ENCODE measurements at regions not wholly inside any gene's neighbourhood (a gene's known extent, or its start where the extent isn't known, plus 50 kb on each side); places are given as distances from the start of the nearest gene placed in this dataset.

DNA sequence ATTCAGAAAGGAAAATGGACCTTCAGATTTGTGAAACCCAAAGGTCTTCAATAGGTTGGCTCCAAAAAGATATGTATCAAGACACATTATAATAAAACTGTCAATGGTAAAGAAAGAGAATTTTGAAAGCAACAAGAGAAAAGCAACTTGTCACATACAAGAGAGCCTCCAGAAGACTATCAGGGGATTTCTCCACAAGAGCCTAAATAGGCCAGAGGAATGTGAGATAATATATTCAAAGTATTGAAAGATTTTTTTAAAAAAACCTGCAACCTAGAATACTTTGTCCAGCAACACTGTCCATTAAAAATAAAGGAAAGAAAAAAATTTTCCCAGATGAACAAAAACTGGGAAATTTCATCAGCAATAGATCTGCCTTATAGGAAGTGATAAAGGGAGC lies 869.6 kb upstream of the ADGRL2 start:
- DNase-seq, result no peak

DNA sequence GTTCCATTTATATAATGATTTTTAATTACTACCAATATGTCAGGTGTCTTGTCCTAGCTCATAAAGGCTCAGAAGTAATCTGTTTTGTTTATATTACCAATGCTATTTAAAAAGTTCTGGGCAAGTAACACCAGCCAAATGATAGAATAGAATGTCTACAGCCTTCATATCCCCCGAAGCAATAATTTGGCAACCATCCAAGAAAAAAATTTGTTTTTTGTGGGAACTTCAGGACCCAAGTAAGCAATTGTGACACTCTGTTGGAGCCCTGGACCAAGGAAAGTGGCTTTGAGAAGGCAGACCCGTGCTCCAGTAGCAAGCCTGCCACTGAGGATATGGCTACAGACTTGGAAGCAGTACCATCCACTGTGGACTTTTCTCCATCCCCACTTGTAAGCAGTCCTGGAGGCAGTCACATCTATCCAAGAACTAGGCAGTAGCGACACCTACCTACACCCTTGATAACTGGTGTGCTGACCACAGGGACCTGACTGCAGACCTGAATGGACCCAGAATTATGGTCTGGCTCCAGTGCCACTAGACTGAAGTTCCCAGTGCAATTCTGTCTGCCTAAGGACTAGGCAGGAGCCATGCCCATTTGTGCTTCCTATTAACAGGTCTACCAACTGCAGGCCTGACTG lies 870.7 kb upstream of the ADGRL2 start:
- no peak for DNase-seq

DNA sequence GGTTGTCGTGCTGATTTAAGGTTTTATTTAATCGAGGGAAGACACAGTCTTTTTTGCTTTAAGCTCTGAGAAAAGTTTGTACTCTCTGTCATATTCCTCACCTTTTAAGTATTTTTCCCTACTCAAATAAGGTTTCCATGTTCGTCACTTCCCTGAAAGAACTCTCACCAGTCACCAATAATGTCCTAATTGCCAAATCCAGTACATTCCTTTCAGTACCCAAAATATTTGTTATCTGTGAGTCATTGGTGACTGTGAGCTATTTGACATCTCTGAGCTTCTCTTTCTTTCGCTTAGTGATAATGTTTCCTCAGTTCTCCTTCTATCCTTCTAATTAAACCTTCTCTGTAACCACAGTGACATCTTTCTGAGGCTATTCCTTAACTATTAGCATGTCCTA lies 874.2 kb upstream of the ADGRL2 start:
- DNase-seq, result no peak

DNA sequence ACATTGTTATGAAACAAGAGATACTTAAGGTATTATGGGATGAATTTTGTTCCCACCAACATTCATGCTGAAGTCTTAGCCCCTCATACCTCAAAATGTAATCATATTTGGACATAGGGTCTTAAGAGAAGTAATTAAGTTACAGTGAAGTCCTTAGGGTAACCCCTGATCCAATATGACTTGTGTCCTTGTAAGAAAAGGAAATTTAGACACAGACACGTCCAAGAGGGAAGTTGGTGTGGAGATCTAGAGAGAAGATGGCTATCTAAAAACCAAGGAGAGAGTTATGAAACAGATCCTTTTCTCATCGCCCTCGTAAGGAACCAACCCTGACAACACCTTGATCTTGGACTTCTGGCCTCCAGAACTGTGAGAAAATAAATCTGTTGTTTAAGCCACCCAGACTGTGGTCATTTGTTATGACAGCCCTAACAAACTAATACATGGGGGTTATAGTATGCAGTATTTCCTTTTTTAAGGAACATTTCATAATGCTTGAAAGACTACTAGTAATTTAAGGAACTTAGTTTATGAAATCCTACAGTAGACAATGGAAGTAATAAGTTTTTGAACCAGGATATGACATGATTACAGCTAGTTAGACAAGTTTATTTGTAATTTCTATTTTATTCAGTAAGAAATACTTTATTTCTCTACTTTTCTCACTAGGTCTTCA lies 875.5 kb upstream of the ADGRL2 start:
- DNase-seq, result no peak

DNA sequence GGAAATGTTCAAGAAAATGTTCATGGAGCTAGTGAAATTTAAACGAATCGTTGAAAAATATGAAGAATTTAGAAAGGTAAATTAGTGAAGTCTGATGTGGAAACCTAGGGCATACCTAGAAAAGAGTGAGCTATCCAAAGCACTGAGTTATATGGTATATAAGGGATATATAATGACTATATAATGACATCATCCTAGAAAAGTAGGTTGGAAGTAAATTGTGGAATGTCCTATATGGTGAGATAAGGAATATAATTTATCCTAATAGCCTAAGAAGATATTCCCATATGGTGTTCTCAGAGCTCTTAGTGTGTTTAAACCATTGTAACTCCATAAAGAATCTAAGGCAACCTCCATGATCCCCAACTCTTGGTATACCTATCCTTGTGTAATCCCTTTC lies 876.4 kb upstream of the ADGRL2 start:
- no peak for DNase-seq

DNA sequence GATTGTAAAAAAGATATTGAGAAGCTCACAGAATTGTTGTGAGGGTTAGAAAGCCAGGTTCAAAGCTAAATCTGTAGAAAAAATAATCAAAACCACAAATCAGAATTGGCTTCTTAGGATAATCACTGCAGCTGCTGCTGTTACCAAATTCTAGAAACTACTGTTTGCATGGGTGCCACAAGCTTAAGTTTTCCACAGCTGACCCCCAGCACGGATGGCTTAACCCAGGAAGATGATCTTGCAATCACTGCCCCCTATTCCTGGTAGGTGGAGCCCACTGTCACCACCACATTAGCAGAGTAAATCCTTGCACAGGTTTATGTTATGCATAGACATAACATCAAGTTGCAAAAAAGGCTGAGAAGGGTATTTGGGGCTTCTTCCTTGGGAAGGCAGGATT lies 877.8 kb upstream of the ADGRL2 start:
- no peak for DNase-seq

DNA sequence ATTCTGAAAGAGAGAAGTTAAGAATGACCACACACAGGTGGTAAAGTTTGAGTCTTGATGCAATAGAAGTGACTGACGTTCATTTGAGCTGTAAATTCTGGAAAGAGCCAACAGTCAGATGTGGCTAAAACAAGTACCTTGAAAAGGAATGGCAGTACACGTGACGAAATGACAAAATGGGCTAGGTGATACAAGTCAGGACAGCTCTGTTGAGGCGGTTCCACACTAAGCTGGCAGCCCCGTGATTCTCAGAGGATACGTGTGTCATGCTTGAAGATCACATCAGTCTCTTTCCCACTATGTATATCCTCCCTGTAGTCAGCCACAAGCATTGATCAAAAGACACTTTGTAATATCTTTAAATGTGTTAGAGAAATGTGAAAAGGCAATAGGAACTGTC lies 881.3 kb upstream of the ADGRL2 start:
- DNase-seq, result no peak

DNA sequence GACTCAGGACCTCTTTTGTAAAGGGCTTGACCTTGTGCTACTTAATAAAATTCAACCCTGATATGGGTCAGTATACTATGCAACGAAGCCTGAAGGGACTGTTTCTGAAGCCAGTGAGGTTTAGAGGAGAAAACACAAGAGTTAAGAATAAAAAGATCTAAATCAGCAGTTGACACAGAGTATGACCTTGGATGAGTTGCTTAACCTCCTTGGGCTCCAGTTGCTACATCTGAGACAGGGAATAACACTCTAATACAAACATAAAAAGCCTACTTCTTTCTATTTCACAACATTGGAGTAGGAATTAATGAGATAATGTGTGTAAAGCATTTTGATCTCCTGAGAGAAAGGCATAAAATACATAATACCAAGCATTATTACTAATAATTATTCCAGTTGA lies 882.4 kb upstream of the ADGRL2 start:
- no peak for DNase-seq

DNA sequence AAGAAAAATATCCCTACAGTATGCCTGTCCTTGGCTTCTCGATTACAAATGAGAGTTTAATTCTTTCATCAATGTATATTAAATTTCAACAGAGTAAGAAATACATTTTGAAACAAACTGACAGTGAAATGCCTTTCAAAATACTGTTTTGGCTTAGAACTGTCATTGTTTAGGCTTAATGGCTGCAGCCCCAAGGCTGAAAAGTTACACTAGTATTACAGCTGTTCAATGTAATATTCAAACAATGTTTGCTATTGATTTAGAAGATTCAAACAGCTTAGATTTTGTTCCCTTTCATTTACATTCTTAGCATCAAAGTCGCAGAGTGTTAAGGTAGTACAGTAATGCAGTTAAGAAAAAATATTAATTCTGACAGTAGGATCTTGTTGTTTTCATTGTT lies 882.9 kb upstream of the ADGRL2 start:
- no peak for DNase-seq

DNA sequence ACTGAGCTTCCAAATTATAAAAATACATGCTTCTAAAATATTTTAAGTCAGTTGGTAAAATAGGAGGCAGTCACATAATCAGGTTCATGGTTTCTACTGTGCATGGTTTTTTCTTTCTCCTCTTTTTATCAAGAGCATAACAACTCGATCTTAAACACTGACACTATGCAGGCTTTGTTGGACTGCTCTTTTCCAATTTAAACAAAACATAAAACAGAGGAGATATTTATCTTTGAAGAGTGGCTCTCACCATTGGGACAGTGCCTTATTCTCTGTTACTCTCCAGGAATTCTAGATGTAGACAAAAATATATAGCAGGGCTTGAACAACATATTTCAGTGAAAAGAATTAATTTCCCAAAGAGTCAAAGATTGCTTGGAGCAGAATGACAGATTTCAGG lies 883.5 kb upstream of the ADGRL2 start:
- DNase-seq, result no peak

DNA sequence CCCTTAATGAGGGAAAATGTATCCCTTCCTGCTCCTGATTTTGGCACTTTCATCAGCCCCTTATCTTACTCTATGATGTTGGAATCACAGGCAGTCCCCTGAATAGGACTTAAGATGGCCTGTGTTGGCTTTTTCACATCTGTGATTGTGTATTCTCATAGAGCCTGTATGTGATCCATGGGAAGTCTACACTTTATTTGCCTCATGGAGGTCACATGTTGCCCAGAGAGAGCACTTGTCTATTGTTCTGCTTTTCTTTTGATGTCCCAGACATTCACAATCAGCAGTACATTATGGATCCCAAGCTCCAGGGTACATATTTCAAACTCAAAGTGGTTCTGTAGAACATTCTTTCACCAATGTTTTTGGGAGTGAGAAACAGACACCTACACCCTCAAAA lies 885.2 kb upstream of the ADGRL2 start:
- DNase-seq, result no peak

DNA sequence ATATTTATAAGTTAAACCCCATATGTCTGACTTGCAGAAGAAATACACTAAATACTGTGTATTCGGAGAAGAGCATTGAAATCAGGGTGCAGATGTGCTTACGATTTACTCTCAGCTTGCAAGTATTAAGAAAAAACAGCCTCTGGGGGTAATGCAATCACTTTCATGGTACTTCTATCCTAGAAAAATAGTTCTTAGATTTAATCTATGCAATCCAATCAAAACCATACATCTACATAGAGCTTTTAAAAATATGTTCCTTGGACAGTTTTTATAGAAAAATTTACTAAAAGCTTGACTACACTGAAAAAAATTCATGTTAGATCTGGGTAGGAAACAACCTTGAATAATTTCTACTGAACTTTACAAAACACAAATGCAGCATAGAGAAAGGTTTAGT lies 890.3 kb upstream of the ADGRL2 start:
- no peak for DNase-seq

DNA sequence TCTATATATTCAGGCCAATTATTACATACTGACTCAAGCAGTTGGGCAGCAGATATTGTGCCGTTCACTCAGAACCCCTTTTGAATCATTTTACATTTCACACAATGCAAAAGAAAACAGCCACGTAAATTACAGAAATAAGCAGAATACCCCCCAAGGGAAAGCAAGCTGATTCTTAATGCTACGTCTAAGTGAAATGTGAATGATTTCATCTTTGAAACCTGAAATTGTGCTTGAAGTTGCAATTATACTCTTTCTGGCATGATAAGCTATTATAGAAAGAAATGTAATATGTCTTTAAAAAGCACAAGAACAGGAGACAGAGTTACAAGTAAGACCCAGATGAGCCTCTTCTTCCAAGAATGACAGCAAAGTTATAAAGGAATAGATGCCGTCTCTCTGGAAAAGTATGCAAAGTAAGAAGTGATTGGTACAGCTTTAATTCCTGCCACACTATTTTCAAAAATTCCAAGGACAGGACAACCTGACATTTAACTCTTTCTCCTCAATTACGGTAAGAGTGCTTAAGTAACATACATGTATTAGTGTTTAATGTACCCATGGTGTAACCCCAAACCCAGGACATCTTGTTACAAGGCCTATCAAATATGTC lies 891.5 kb upstream of the ADGRL2 start:
- no peak for DNase-seq

DNA sequence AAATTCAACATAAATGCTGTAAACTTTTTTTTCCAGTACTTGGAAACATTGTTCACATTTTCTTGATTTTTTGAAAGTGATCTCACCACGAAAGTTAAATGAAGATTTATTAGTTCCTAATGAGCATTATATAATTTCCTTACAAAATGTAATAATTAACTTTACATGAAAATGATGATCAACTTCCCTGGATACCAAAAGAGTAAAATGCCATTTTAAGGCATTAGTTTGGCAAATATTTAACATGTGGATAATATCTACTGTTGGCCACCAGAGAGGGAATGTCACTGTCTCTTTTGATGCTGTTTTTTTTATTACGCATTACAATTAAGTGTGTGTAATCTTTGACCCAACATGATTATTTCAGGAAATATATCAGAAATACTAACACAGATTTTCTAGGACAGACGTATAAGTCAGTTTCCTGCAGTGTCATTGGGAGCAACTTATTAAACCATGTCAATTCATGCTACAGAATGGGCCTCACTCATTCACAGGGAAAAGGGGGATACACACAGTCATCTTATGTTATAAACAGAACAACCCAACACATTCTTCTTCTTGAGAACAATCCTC lies 903.9 kb upstream of the ADGRL2 start:
- DNase-seq, result no peak

DNA sequence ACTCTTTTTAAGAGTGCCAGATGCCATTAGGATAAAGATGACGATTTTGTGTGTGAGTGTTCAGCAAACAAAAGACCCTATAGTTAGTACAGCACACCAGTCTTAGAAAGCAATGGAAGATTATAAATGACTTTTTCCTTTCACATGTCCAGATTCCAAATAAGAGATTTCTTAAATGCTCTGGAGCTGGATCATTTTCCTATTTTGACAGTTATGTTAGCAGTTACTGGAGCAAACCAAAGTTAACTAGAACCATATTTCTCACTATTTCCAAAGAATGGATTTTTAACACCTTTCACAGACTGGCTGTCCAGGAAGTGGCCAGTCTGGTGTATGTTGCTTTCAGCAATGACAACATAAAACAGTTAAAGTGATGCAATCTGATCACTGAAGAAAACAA lies 905.8 kb upstream of the ADGRL2 start:
- DNase-seq, result no peak

DNA sequence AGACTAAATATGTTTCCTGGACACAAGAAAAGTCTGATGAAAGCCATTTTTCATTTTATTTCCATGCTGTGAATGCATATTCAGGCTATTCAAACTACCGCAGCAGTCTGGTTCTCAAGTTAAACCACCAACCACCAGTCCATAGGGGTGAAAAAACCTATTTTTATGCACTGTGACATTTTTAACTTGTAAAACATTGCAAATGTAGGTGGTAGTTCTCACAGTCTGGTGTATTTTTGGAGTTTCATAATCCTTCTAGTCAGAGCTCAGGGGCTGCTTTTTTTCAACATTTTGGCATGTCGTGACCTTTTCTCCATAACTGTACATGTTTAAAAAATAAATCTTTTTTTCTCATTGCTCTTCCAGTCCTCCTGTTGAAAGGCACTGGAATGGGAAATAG lies 907.6 kb upstream of the ADGRL2 start:
- no peak for DNase-seq

DNA sequence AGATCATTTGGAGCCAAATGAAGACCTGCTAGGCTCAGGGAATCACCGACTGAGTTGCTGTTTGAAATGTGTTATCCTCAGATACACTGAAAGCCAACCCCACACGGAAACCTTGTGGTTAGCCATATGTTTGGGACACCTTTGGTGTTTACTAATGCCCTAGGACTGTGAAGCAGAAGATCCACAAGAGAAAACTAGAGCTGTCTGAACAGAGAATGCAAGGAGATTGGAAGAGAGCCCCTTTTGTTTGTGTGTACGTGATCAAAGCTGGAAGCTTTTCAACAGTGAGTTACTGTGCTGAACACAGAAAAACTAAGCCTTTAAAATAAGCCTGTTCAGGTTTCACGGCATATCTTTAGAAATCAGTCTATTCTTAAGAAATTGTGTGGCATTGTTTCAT lies 908.2 kb upstream of the ADGRL2 start:
- no peak for DNase-seq

DNA sequence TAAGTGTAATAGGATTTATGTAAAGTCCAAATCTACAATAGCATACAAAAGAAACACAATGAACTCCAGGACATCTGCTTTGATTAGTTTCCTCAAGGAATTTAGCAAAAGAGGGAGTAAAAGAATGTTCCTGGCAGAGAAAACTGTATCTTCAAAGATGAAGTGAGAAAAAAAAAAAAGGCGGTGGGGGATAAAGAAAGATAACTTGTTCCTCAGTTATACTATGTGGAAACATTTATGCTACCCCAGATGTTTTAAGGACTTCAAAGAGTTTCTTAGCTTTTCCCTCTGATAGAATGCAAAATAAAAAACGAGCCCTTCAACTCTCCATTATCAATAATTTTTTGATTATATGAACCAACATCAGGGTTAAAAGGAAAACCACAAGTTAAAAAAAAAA lies 908.9 kb upstream of the ADGRL2 start:
- no peak for DNase-seq

DNA sequence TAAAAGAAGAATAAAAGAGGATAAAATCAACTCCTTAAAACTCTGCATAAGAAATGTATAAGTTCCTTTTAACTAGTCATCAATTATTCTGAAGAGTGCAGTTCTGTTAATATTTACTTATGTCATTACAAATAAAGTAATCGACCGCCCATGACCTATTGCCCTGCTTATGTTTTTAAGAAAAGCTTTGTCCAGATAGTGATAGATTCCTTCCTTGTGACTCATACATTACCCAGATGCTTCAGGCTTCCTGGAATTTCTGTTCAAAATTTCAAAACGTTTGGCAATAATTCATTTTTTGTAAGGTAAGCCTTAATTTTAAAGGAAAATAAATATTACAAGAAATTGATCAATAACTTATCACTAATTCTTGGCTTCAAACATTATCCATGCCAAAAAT lies 918.2 kb upstream of the ADGRL2 start:
- DNase-seq, result no peak

DNA sequence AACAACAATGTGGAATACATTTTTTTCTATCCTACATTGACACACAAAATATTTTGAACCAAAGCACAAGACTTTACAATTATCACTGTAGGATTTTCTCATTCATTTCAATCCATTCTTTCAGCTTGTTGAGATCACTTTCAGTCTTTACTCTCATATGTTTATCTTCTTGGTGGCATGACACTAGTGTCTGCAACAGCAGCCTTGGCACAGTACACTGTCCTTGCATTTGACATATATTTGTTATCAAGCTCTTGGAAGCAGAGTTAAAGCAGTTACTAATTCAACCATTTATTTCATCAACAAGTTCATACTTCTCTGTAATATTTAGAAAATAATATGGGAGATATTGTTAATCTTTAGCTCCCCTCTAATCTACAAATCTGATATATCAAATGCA lies 922.4 kb upstream of the ADGRL2 start:
- no peak for DNase-seq

DNA sequence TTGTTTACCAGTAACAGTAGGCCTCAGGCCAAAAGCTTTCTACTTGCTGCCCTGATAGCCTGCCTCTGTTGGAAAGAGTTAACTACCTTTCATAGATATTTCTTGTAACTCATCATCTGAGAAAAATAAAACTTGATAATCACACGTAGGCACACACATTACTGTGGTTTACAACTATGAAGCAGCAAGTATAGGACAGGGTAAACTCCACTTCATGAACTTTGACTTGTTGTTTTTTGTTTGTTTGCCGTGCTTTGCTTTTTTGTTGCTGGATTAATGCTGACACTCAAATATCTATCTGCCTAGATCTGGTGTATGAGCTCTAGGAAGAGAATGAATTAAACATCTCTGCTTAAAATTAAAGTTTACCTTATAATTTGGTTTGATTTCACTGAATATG lies 924.7 kb upstream of the ADGRL2 start:
- DNase-seq, result no peak

DNA sequence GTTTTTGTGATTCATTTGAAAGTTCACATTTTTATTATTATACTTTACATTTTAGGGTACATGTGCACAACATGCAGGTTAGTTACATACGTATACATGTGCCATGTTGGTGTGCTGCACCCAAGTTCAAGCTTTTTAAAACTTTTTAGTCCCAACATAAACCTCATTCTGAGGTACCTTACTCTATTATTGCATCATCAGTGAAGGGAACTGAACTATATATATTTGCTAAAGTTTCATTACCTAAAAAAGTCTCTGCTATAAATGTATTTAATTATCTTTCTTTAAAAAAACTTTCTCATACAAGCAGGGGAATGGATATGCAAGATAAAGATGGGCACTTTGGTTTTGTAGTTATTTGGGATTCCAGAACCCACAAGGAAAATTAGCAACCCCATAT lies 931.4 kb upstream of the ADGRL2 start:
- no peak for DNase-seq

DNA sequence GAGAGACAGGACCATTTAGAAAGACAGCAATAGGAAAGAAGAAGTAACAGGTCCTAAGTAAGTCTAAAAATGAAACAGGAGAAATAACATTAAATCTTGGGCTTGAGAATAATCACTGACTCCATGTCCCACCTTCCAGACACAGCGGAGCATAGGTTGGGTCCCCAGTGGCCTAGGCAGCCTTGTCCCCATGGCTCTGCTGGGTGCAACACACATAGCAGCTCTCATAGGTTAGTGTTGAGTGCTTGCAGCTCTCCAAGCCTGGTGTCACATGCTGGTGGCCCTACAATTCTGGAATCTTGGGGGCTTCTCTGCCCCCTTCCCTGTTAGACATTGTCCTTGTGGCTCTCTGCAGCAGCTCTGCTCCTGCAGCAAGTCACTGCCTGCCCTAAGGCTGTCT lies 952.8 kb upstream of the ADGRL2 start:
- DNase-seq, result no peak

DNA sequence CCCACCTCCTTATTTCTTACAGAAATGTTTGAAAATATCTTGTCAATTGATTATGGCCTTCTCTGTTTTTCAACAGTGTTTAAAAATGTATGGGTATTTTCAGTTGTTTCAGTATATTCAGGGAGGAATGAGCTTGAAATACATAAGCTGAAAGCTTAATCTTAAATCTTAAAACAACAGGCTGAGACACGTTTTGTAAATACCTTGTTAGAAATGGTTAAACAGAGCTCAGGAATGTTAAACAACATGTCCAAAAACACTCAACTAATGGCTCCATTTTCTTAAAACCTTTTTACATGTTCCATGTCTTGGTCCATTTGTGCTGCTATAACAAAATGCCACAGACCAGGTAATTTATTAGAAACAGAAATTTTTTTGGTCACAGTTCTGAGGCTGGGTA lies 953.8 kb upstream of the ADGRL2 start:
- no peak for DNase-seq

DNA sequence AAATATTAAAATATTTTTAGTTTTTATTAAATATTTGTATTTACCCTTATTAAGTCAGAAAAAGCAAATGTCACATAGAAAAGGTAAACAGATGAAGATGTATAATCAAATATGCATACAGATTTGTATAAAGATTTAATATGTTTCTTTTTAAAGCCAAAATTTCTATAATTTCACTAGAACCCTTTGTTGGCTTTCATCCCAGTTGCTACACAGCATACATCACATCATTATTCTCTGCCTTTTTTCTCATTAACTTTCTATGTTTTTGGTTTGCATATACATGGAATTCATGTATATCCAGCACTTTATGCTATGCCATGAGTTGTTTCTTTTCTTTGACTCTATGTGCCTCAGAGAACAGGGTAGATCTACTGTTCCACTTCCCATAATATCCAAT lies 957.9 kb upstream of the ADGRL2 start:
- no peak for DNase-seq

Measured in 8988T (cell line).